Pancreas (tissue), 10 donors: ENCODE measurements at regions not wholly inside any gene's neighbourhood (a gene's known extent, or its start where the extent isn't known, plus 50 kb on each side); places are given as distances from the start of the nearest gene placed in this dataset.

Experiments used
- ATAC-seq, 4 donors: fragments of 200-7000 bp; cut with Tn5 transposase; one replicate each; pipeline versions ENCODE4 v1.8.0 to v1.9.1; 2020; ENCODE audit warnings: mild to moderate bottlenecking in 4 of 4, moderate library complexity in 4 of 4
- DNase-seq, 6 donors: peaks; one replicate each; pipeline ENCODE4 v3.0.0-alpha.2; 2020
- FAIRE-seq: peaks from 2 replicates; lab custom pipeline; 2012; peaks lifted over from hg19 to GRCh38; lab: Jason Lieb, UNC
- H3K27ac ChIP-seq, 4 donors: fragments of 200-600 bp; sonication (generic); 1 replicate in 3 of 4; 2 replicates in 1 of 4; pipeline versions ENCODE4 v1.5.0 to v1.8.0; 2020
- H3K27me3 ChIP-seq, 4 donors: fragments of 200-600 bp; one replicate each; pipeline ENCODE4 v1.8.0; 2021
- H3K36me3 ChIP-seq, 3 donors: fragments of 200-600 bp; sonication (generic) in 1 of 3; one replicate each; pipeline versions ENCODE4 v1.5.0 to v1.8.0; 2020 to 2021
- H3K4me1 ChIP-seq, 3 donors: fragments of 200-600 bp; one replicate each; pipeline ENCODE4 v1.8.0; 2021
- H3K4me3 ChIP-seq, 4 donors: fragments of 200-600 bp; sonication (generic) in 2 of 4; one replicate each; pipeline versions ENCODE4 v1.5.0 to v1.8.0; 2020 to 2021
- H3K9me3 ChIP-seq, 4 donors: fragments of 200-600 bp; one replicate each; pipeline ENCODE4 v1.8.0; 2021
- WGBS, 2 donors: extraction: QIAGEN DNeasy Blood & Tissue Kit; methylation state at CpG; one replicate each; pipeline ENCODE4 v1.1.7; 2013; 5-methylcytosine and 5-hydroxymethylcytosine counted together
- intact Hi-C, 3 donors: fragments of 100-400 bp; cut with DNase I; formaldehyde crosslinking; loops; one replicate each; pipeline versions ENCODE4 v1.11.1 to v1.14.2; 2022
- TF ChIP-seq, protein P1 (sequence below), 4 donors: fragments of 200-600 bp; sonication (generic) in 3 of 4; IDR thresholded peaks; one replicate each; pipeline versions ENCODE4 v1.5.0 to v1.8.0; 2021; ENCODE audit warnings: antibody characterized with exemption in 4 of 4
- donor health status: healthy with polysubstance abuse.
- donor health status: DM: no; HTN: no; CAD: no; lungs with moderate emphysema.
- donor health status: DM: no; HTN: no; CAD: no.
- donor health status: control.
- donor health status: control.
- donor health status: Bipolar disorder and iron deficiency.
- donor health status: DM: yes; HTN: yes; CAD: no.
- donor health status: DM: no; HTN: no; CAD: no.
- donor health status: DM: no; HTN: no; CAD: no.
- donor health status: DM: yes; HTN: yes; CAD: no.

DNA sequence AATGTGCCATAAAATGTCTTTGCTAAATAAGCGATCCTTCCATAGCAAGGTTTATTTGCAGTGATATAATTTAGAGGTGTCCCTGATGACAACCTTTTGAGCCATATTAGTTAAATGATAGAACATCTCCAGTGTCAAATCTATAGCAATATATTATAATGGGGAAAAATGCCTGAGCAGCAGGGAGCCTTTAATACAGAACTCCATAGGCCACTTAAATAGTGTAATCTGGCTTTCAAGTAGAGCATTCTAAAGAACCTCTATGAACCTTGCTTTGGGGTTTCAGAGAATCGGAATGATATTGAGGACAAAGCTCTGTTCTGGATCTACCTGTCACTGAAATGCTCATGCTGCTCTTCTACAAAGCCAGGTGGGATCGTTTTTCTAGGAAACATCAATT, 96.7 kb upstream of the MEF2C start:
- ATAC-seq, result no peak
- intact Hi-C loops, result no loop called here
- TF ChIP-seq, protein P1, sequence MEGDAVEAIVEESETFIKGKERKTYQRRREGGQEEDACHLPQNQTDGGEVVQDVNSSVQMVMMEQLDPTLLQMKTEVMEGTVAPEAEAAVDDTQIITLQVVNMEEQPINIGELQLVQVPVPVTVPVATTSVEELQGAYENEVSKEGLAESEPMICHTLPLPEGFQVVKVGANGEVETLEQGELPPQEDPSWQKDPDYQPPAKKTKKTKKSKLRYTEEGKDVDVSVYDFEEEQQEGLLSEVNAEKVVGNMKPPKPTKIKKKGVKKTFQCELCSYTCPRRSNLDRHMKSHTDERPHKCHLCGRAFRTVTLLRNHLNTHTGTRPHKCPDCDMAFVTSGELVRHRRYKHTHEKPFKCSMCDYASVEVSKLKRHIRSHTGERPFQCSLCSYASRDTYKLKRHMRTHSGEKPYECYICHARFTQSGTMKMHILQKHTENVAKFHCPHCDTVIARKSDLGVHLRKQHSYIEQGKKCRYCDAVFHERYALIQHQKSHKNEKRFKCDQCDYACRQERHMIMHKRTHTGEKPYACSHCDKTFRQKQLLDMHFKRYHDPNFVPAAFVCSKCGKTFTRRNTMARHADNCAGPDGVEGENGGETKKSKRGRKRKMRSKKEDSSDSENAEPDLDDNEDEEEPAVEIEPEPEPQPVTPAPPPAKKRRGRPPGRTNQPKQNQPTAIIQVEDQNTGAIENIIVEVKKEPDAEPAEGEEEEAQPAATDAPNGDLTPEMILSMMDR (IDR thresholded peaks at IDR 0.05), result no peak
- Histone ChIP-seq H3K4me1 (no peaks in the 10 kb centered on the region), H3K27me3 (no peaks in the 10 kb centered on the region), H3K4me3 (no peak overlapping the region), H3K36me3 (no peaks in the 10 kb centered on the region), H3K27ac (no peak overlapping the region), H3K9me3 (no peaks in the 10 kb centered on the region)
- 74 to 81% methylated on average over 3 of the region's 3 CpGs for WGBS, 2 donors
- no peak for DNase-seq
- no peak for FAIRE-seq

DNA sequence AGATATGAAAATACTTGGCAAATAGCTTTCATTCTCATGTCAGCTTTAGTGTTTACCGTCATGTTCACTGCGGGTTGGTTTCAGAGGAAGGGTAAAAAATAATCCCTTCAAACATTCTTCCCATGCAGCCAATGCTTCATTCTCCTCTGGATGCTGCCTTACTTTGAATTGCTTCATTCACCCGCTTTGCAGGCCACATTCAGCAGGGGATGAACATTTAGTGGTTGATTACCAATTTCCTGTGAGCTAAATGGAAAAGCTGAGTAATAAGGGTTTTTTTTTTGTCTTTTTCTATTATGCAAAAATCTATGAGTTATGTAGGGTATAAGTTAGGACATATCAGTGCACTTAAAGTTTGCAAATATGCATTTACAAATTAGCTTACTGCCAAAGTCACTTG, 96.3 kb upstream of the MEF2C start:
- H3K4me3 ChIP-seq, result no peak overlapping the region
- no peak for ATAC-seq
- H3K9me3 ChIP-seq, result no peaks in the 10 kb centered on the region
- no peak overlapping the region for H3K27ac ChIP-seq
- no peak for DNase-seq
- 80 to 83% methylated on average over 3 of the region's 3 CpGs for WGBS, 2 donors
- no peaks in the 10 kb centered on the region for H3K27me3 ChIP-seq
- TF ChIP-seq, protein P1 (IDR thresholded peaks at IDR 0.05), result no peak
- H3K4me1 ChIP-seq, result no peaks in the 10 kb centered on the region
- H3K36me3 ChIP-seq, result no peaks in the 10 kb centered on the region
- intact Hi-C loops, result no loop called here
- no peak for FAIRE-seq

DNA sequence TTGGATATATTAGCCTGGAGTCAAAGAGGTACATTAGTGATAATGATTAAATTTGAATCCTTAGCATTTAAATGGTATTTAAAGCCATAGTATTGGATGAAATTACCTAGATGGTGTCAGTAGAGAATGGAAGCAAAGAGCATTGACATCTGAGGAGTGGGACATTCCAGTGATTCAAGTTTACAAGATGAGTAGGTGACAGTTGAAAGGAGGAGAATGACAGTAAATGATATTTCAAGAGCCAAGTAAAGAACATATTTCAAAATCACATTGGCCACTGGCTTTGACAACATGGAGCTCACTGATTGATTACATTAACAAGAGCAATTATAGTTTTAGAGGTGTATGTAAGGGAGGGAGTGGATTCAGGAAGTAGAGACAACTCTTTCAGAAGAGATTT, 93.9 kb upstream of the MEF2C start:
- no peak overlapping the region for H3K4me3 ChIP-seq
- intact Hi-C loops, result no loop called here
- no peaks in the 10 kb centered on the region for H3K27me3 ChIP-seq
- FAIRE-seq (no peak), DNase-seq (no peak), ATAC-seq (no peak)
- no peaks in the 10 kb centered on the region for H3K36me3 ChIP-seq
- TF ChIP-seq, protein P1 (IDR thresholded peaks at IDR 0.05), result no peak
- H3K4me1 ChIP-seq, result no peaks in the 10 kb centered on the region
- H3K9me3 ChIP-seq, result no peaks in the 10 kb centered on the region
- no peak overlapping the region for H3K27ac ChIP-seq

DNA sequence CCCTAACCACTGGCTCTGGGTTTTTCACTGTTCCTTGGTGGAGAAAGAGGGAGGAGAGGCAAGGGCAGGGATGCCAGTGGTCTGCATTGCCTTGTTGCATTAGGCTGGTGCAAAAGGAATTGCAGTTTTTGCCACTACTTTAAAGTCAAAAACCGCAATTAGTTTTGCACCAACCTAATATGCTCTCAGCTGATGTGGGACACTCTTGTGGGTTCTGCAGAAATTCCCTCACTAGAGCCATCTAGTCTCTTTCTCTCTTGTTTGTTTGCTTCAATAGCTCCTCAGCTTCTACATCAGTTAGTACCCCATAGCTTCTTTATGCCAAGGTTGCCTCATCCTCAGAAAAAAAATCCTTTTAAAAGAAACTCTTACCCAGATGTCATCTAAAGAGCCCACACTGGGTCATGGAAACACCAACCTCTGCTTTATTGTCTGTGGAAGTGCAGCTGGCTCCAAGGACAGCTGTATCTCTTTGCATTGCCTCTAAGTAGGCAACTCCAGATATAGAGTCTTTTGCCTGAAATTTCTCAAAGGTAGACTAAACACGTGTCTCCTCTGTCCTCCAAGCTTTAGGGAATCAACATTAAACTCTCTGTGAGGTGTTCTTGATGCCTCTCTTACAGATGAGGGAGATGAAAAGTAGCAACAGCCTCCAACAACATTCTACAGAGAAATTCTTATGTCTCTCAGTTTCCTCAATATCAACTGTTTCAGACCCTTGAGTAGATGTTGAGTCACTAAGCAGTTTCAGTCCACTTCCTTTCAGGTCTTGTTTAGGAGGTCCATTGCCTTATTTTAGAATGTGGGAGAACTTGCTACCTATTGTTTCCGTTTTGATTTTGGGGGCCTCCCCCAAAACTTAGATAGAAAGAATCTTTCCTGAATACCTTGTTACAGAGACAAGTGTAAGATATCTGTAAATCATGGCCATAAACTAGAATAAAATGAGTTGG, 84.9 kb upstream of the MEF2C start:
- 56 to 57% methylated on average over 3 of the region's 3 CpGs for WGBS, 2 donors

More for the DNA sequence above, 84.9 kb upstream of the MEF2C start:
- TF ChIP-seq, protein P1 (IDR thresholded peaks at IDR 0.05), result no peak
- Histone ChIP-seq H3K36me3 (no peaks in the 10 kb centered on the region), H3K4me3 (no peak overlapping the region), H3K9me3 (no peaks in the 10 kb centered on the region), H3K27me3 (no peaks in the 10 kb centered on the region), H3K4me1 (no peaks in the 10 kb centered on the region), H3K27ac (no peak overlapping the region)
- intact Hi-C loops, result no loop called here
- no peak for FAIRE-seq
- no peak for DNase-seq
- no peak for ATAC-seq
